Prostate gland (tissue), 2 donors: ENCODE measurements at regions not wholly inside any gene's neighbourhood (a gene's known extent, or its start where the extent isn't known, plus 50 kb on each side); places are given as distances from the start of the nearest gene placed in this dataset.

Experiments used
- DNase-seq: peaks from one replicate; pipeline ENCODE4 v3.0.0-alpha.2; 2019; ENCODE audit warnings: low spot score
- H3K27ac ChIP-seq, 2 donors: fragments of 200-600 bp; sonication (generic); 2 replicates each; pipeline ENCODE4 v1.5.1; 2017 to 2019
- H3K27me3 ChIP-seq: fragments of 200-600 bp; sonication (generic); replicated peaks from 2 replicates; pipeline ENCODE4 v1.5.1; 2019; ENCODE audit not compliant: insufficient read depth
- H3K36me3 ChIP-seq, 2 donors: fragments of 200-600 bp; sonication (generic); 1 replicate in 1 of 2; 2 replicates in 1 of 2; pipeline versions ENCODE4 v1.5.1 to v1.8.1; 2017 to 2019
- H3K4me1 ChIP-seq: fragments of 200-600 bp; sonication (generic); replicated peaks from 2 replicates; pipeline ENCODE4 v1.5.1; 2019
- H3K4me3 ChIP-seq, 2 donors: fragments of 200-600 bp; sonication (generic); 2 replicates each; pipeline ENCODE4 v1.5.1; 2017 to 2019
- H3K9me3 ChIP-seq: fragments of 200-600 bp; sonication (generic); 2 replicates; pipeline ENCODE4 v1.5.1; 2017
- CTCF ChIP-seq, 4 experiments: fragments of 200-600 bp in 2 of 4; fragments of 450-650 bp in 2 of 4; sonication (generic) in 2 of 4; IDR thresholded peaks; 1 replicate in 3 of 4; 2 replicates in 1 of 4; pipeline ENCODE4 v1.5.1; 2016 to 2019; ENCODE audit warnings: antibody characterized with exemption in 4 of 4, mild to moderate bottlenecking in 2 of 4, moderate library complexity in 2 of 4
- POLR2A ChIP-seq: fragments of 450-650 bp; IDR thresholded peaks from one replicate; pipeline ENCODE4 v1.6.1; 2016; ENCODE audit warnings: antibody characterized with exemption, mild to moderate bottlenecking
- POLR2AphosphoS5 ChIP-seq: sonication (generic); formaldehyde crosslinking; IDR thresholded peaks from one replicate; pipeline ENCODE4 v1.6.1; 2017; ENCODE audit warnings: antibody characterized with exemption
- WGBS: methylation state at CpG from one replicate; pipeline ENCODE4 v1.1.5; 2018; 5-methylcytosine and 5-hydroxymethylcytosine counted together
- intact Hi-C: fragments of 100-400 bp; cut with DNase I; formaldehyde crosslinking; loops from one replicate; pipeline ENCODE4 v1.14.2; 2022

- H3K36me3 ChIP-seq, result no peaks in the 10 kb centered on the region
- no peaks in the 10 kb centered on the region for H3K9me3 ChIP-seq
- intact Hi-C loops, result no loop called here
- WGBS, result 25% methylated on average over 11 of the region's 11 CpGs
- H3K27ac ChIP-seq, result no peak overlapping the region
- H3K4me3 ChIP-seq, result no peak overlapping the region
- no peaks in the 10 kb centered on the region for H3K27me3 ChIP-seq
- no peaks in the 10 kb centered on the region for H3K4me1 ChIP-seq
- DNase-seq, result no peak
- TF ChIP-seq POLR2A, result no peak
- no peak for TF ChIP-seq POLR2AphosphoS5
- no peak for TF ChIP-seq CTCF (IDR thresholded peaks at IDR 0.05)
These were observed 88.6 kb downstream of the LINC00237 start for GRCh38 chr20:21017528-21018085.

- no peaks in the 10 kb centered on the region for H3K27me3 ChIP-seq
- no peak for TF ChIP-seq CTCF (IDR thresholded peaks at IDR 0.05)
- TF ChIP-seq POLR2A, result no peak
- no peak for TF ChIP-seq POLR2AphosphoS5
- WGBS, result 87% methylated on average over 3 of the region's 3 CpGs
- H3K27ac ChIP-seq, result no peak overlapping the region
- no peaks in the 10 kb centered on the region for H3K36me3 ChIP-seq
- H3K4me1 ChIP-seq, result no peaks in the 10 kb centered on the region
- no peak overlapping the region for H3K4me3 ChIP-seq
- intact Hi-C loops, result no loop called here
- no peaks in the 10 kb centered on the region for H3K9me3 ChIP-seq
- no peak for DNase-seq
These were observed 89.4 kb downstream of the LINC00237 start for GRCh38 chr20:21016751-21017150.

- no peak for TF ChIP-seq POLR2AphosphoS5
- TF ChIP-seq CTCF (IDR thresholded peaks at IDR 0.05), result no peak
- TF ChIP-seq POLR2A, result no peak
- Histone ChIP-seq H3K36me3 (no peaks in the 10 kb centered on the region), H3K9me3 (no peaks in the 10 kb centered on the region), H3K27me3 (no peaks in the 10 kb centered on the region), H3K4me3 (no peak overlapping the region), H3K27ac (no peak overlapping the region), H3K4me1 (no peaks in the 10 kb centered on the region)
- intact Hi-C loops, result no loop called here
- no peak for DNase-seq
- WGBS, result 67% methylated on average over 1 of the region's 1 CpG
These were observed 91.6 kb downstream of the LINC00237 start for GRCh38 chr20:21014528-21014927.

DNA sequence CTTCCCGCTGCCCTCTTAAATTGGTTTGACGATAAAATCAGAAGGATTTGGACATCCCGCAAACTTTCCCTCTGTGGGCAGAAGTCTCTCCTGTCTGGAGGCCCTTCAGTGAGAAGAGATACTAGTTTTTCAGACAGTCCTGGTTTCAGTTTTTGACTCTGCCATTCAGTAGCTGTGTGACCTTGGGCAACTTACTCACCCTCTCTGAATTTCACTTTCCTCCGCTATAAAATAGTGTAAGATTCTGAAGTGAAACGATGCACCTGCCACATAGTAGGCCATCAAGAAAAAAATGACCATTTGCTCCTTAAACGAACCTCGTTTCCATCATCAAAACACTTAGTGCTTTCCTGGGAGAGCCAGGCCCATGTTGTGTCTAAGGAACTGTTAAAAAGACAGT is 97.2 kb downstream of the LINC00237 start:
- no peak overlapping the region for H3K4me3 ChIP-seq
- WGBS, result 87% methylated on average over 7 of the region's 7 CpGs
- H3K36me3 ChIP-seq, result no peaks in the 10 kb centered on the region
- no peaks in the 10 kb centered on the region for H3K9me3 ChIP-seq
- TF ChIP-seq POLR2AphosphoS5 (no peak), POLR2A (no peak), CTCF (IDR thresholded peaks at IDR 0.05) (no peak)
- no peaks in the 10 kb centered on the region for H3K27me3 ChIP-seq
- no peak for DNase-seq
- intact Hi-C loops, result no loop called here
- no peak overlapping the region for H3K27ac ChIP-seq
- H3K4me1 ChIP-seq, result no peaks in the 10 kb centered on the region

DNA sequence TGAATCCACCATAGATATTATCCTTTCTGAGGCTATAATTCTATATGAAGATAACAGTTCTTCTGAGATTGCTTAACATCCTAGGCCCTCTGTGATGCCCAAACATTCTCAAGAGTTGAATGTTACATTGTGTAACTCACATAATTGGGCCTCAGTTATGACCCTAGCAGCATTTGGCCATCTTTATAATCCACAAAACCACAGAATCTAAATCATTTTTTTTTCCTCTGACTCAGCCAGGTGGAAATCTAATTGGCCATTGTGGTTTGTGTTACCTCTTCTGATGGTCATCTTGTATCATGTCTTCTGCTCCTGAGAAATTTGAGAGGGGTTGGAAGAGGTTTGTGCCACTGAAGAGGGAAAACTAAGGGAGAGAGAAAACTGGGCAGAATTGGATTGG is 99.5 kb downstream of the LINC00237 start:
- intact Hi-C loops, result no loop called here
- no peak overlapping the region for H3K4me3 ChIP-seq
- no peak for DNase-seq
- no peaks in the 10 kb centered on the region for H3K9me3 ChIP-seq
- no peaks in the 10 kb centered on the region for H3K36me3 ChIP-seq
- TF ChIP-seq POLR2A (no peak), POLR2AphosphoS5 (no peak), CTCF (IDR thresholded peaks at IDR 0.05) (no peak)
- no peaks in the 10 kb centered on the region for H3K27me3 ChIP-seq
- H3K4me1 ChIP-seq, result no peaks in the 10 kb centered on the region
- H3K27ac ChIP-seq, result no peak overlapping the region
